ENCODE measurements at regions not wholly inside any gene's neighbourhood (a gene's known extent, or its start where the extent isn't known, plus 50 kb on each side); places are given as distances from the start of the nearest gene placed in this dataset.

DNA sequence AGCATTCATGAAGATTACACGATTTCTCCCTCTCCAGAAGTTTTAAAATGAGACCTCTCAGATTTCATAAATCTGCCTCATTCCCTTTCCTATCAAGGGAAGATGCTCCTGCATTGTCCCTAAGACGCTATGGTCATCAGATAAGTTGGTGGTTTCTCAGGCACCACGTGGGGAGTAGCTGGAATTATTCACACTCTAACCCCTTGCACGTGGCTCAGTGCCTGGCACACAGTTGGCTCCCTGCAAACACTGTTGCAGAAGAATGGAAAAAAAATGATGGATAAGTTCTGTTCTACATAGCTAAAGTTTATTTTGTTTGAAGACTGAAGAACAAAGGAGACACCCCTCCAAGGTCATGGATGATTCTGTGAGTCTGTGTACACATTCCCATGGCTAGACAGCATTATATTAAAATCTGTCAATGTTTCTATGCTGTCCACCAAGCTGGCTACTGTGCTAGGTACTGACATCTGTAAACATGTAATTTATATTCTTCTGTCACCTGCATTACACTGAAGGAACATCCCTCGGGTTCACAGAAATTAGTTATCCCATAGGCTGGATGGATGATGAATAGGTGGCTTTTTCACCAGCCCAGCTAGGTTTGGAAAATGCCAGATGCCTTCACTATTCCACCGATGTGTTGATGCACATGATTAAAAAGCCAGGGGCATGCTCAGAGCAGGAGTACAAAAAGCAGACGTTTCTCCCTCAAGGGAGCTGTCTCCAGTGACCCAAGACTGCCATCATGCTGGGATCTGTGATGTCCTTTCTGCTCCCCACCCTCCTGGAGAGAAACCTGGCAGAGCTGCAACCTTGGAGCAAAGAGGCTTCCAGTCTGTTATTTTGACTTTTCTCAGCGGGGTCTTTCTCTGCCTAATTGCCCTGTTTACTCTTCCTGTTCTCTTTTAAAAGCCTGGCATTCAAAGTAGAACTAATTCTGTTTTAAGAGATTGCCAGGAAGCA, 610.5 kb downstream of the UTRN start:
- no peak for DNase-seq
- TF ChIP-seq, protein P1, sequence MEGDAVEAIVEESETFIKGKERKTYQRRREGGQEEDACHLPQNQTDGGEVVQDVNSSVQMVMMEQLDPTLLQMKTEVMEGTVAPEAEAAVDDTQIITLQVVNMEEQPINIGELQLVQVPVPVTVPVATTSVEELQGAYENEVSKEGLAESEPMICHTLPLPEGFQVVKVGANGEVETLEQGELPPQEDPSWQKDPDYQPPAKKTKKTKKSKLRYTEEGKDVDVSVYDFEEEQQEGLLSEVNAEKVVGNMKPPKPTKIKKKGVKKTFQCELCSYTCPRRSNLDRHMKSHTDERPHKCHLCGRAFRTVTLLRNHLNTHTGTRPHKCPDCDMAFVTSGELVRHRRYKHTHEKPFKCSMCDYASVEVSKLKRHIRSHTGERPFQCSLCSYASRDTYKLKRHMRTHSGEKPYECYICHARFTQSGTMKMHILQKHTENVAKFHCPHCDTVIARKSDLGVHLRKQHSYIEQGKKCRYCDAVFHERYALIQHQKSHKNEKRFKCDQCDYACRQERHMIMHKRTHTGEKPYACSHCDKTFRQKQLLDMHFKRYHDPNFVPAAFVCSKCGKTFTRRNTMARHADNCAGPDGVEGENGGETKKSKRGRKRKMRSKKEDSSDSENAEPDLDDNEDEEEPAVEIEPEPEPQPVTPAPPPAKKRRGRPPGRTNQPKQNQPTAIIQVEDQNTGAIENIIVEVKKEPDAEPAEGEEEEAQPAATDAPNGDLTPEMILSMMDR (IDR thresholded peaks at IDR 0.05; ENCODE audit: low read depth, low read length, missing control alignments): no peak
- no peak overlapping the region for H3K4me3 ChIP-seq (ENCODE audit: low read depth, low read length)
- H3K36me3 ChIP-seq (replicated peaks): no peaks in the 10 kb centered on the region
- H3K27ac ChIP-seq: no peak overlapping the region
- in situ Hi-C loops (cut with HindIII; ENCODE audit: low pct_ligation_motif_present, low sequenced_read_pairs): no loop called here
- H3K27me3 ChIP-seq (replicated peaks): no peaks in the 10 kb centered on the region

DNA sequence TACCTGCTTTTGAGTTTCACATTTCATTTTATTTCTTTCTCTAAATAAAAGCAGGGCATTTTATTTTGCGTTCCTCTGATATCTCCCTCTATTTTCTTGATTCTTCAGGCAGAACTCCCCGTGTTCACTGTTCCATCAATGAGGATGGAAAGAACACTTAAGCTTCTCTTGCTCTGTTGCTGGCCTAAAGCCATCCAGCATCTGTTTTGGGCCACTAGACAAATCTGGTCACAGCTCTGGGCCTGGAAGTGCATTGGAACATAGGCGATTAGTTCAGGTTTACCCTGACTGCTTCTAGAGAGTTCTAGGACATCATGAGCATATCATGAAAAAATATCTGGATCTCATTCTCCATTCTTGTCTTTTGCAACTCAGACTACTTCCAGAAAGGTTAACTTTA, 611.2 kb downstream of the UTRN start:
- Histone ChIP-seq H3K36me3 (replicated peaks) (no peaks in the 10 kb centered on the region), H3K27ac (no peak overlapping the region), H3K27me3 (replicated peaks) (no peaks in the 10 kb centered on the region), H3K4me3 (ENCODE audit: low read depth, low read length) (no peak overlapping the region)
- no peak for DNase-seq
- TF ChIP-seq, protein P1 (IDR thresholded peaks at IDR 0.05; ENCODE audit: low read depth, low read length, missing control alignments): no peak
- in situ Hi-C loops (cut with HindIII; ENCODE audit: low pct_ligation_motif_present, low sequenced_read_pairs): no loop called here

- no peaks in the 10 kb centered on the region for H3K36me3 ChIP-seq (replicated peaks)
- in situ Hi-C loops (cut with HindIII; ENCODE audit: low pct_ligation_motif_present, low sequenced_read_pairs): no loop called here
- no peak overlapping the region for H3K4me3 ChIP-seq (ENCODE audit: low read depth, low read length)
- H3K27ac ChIP-seq: peak overlapping the region; percentile 70
- H3K27me3 ChIP-seq (replicated peaks): no peaks in the 10 kb centered on the region
- no peak for DNase-seq
- TF ChIP-seq, protein P1 (IDR thresholded peaks at IDR 0.05; ENCODE audit: low read depth, low read length, missing control alignments): no peak
These were observed 611.7 kb downstream of the UTRN start for GRCh38 chr6:144896871-144897270.

DNA sequence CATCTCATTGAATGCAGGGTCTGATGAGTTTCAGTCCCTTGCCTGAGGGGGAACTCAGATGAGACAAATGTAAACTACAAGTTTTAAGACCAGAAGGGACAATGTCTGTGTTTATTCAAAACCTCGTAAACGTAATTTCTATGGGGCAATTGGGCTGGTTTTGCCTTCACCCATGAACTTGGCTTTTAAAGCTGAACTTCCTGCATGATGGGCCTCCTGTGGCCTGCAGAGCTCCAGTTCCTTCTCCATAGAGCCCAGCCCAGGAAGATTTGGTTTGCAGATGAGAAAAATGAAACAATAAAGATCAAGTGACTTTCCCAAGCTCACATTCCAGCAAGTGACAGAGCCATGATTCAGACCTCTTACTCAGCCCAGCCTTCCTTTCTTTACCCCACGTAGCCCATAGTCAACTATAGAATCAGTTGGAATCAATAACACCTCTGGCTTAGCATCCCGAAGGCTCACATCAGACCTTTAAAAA, 612.3 kb downstream of the UTRN start:
- H3K36me3 ChIP-seq (replicated peaks): no peaks in the 10 kb centered on the region
- peak overlapping the region; percentile 70 for H3K27ac ChIP-seq
- no peaks in the 10 kb centered on the region for H3K27me3 ChIP-seq (replicated peaks)
- no peak overlapping the region for H3K4me3 ChIP-seq (ENCODE audit: low read depth, low read length)
- DNase-seq: peak; percentile 82
- TF ChIP-seq, protein P1 (IDR thresholded peaks at IDR 0.05; ENCODE audit: low read depth, low read length, missing control alignments): no peak
- in situ Hi-C loops (cut with HindIII; ENCODE audit: low pct_ligation_motif_present, low sequenced_read_pairs): no loop called here

- Histone ChIP-seq H3K4me3 (ENCODE audit: low read depth, low read length) (no peak overlapping the region), H3K27ac (peak overlapping the region; percentile 70), H3K36me3 (replicated peaks) (no peaks in the 10 kb centered on the region), H3K27me3 (replicated peaks) (no peaks in the 10 kb centered on the region)
- in situ Hi-C loops (cut with HindIII; ENCODE audit: low pct_ligation_motif_present, low sequenced_read_pairs): no loop called here
- DNase-seq: peak; percentile 42
- TF ChIP-seq, protein P1 (IDR thresholded peaks at IDR 0.05; ENCODE audit: low read depth, low read length, missing control alignments): no peak
These were observed 613.0 kb downstream of the UTRN start for GRCh38 chr6:144898052-144898689.

All from brain microvascular endothelial cell (primary cell).